Uterus (tissue), 2 donors: ENCODE measurements at regions not wholly inside any gene's neighbourhood (a gene's known extent, or its start where the extent isn't known, plus 50 kb on each side); places are given as distances from the start of the nearest gene placed in this dataset.

ENCODE experiments used
- POLR2A ChIP-seq, 2 donors: fragments of 450-650 bp; IDR thresholded peaks; one replicate each; pipeline ENCODE4 v1.6.1; 2016; ENCODE audit warnings: antibody characterized with exemption in 2 of 2, mild to moderate bottlenecking in 1 of 2, moderate library complexity in 1 of 2
- TF ChIP-seq, protein P1 (sequence below), 4 experiments: fragments of 200-600 bp in 2 of 4; fragments of 450-650 bp in 2 of 4; sonication (generic) in 2 of 4; IDR thresholded peaks; one replicate each; pipeline ENCODE4 v1.5.1; 2016 to 2019; ENCODE audit warnings: antibody characterized with exemption in 4 of 4, mild to moderate bottlenecking in 2 of 4, moderate library complexity in 1 of 4

GRCh38 chr15:26376243-26376642, 396.6 kb downstream of the GABRB3 start:
- TF ChIP-seq, protein P1, sequence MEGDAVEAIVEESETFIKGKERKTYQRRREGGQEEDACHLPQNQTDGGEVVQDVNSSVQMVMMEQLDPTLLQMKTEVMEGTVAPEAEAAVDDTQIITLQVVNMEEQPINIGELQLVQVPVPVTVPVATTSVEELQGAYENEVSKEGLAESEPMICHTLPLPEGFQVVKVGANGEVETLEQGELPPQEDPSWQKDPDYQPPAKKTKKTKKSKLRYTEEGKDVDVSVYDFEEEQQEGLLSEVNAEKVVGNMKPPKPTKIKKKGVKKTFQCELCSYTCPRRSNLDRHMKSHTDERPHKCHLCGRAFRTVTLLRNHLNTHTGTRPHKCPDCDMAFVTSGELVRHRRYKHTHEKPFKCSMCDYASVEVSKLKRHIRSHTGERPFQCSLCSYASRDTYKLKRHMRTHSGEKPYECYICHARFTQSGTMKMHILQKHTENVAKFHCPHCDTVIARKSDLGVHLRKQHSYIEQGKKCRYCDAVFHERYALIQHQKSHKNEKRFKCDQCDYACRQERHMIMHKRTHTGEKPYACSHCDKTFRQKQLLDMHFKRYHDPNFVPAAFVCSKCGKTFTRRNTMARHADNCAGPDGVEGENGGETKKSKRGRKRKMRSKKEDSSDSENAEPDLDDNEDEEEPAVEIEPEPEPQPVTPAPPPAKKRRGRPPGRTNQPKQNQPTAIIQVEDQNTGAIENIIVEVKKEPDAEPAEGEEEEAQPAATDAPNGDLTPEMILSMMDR (IDR thresholded peaks at IDR 0.05): no peak
- no peak for TF ChIP-seq POLR2A (IDR thresholded peaks at IDR 0.05)
